ENCODE measurements at regions not wholly inside any gene's neighbourhood (a gene's known extent, or its start where the extent isn't known, plus 50 kb on each side); places are given as distances from the start of the nearest gene placed in this dataset.

DNA sequence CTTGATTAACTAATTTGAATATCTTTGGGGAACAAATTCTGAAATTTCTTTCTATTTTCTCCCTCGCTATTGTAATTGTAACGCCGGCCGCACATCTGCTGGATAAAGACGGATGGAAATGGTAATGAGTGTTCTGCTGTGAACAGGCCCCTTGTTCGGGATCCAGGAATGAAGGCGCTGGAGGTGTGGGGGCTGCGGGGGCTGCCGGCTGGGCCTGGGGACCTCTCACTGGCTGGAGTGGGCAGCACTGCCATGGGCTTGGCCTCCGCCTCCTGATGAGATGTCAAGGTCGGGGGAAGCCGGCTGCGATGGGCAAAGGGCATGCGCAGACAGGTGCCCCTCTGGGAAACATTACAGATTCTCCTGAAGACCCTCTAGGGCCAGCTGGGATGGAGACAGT, 175.4 kb downstream of the PHETA1 start:
- no peak for DNase-seq

DNA sequence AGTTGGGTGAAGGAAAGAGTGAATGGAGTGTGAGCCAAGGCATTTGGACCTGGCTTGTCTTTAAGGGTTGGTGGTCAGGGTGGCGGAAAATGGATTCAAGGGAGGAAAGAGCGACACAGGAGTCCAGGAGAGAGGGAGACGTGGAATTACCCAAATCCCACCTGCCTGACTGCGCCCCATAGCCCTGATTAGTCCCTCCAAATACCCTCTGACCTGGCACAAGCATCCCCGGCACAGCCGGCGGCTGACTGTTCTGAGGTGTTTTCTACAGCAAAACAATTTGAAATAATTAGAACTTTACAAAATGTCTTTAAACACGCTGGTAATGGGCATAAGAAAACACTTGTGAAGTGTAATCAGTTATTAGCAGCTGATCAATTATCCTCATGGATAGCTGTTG, 175.8 kb downstream of the PHETA1 start:
- no peak for DNase-seq

DNA sequence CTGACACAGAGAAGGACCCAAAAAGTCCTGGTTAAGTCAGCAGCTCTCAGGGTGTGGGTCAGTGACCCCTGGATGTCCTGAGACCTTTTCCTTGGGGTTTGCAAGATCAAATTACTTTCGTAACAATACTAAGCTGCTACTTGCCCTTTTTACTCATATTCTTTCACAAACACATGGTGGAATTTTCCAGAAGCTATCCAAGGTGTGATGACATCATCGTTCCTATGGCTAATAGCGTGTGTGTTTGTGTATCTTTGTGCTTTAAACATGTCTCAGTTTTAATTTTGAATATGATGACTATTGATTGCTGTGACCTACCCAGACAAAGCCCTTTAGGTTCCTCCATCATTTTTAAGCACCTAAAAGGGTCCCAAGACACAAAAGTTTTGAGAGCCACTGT, 176.2 kb downstream of the PHETA1 start:
- DNase-seq = no peak

DNA sequence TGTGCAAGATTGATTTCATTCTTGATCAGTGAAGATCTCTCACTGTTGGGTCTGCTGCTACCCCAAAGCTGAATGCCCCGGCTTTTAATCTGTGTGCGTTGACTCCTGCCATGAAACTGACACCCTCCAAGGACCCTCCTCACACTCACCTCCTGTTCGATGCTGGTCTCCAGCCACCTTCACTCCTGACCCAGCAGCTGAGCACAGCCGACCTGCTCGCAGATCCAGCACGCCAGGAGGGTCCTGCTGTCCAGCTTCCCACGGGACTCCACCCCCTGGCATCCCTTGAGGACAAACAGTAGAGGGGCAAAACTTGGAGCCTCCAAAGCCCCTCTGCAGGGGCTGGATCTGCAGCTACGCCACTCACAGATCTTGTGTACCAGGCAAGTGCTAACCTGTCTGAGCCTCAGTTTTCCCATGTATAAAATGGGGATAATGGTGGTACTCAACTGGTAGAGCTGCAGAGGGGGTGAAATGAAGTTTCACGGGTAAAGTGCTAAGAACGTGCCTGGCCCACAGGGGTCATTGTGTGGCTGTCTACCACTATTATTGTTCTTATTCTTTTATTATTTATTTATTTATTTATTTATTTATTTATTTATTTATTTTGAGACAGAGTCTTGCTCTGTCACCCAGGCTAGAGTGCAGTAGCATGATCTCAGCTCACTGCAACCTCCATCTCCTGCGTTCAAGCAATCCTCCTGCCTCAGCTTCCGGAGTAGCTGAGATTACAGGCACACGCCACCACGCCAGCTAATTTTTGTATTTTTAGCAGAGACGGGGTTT, 178.0 kb downstream of the PHETA1 start:
- DNase-seq = no peak

- DNase-seq = no peak
These were observed 179.1 kb downstream of the PHETA1 start for GRCh38 chr12:111189792-111190191.

DNA sequence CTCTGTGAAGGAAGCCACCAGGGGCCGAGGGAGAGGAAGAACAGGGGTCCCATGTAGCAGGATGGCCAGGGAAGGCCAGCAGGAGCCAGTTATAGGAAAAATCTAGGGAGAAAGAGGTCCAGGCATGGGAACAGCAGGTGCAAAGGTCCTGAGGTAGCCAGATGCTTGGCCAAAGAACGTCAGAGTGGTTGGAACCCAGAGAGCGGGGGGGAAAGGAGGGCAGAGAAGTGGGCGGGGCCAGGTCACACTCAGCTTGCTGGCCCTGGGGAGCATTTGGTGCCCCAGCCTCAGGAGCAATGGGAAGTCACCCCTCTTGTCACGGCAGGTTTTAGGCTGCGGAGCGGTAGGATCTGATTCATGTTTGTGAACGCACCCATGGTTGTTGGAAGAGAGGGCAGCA, 180.5 kb downstream of the PHETA1 start:
- DNase-seq = no peak

DNA sequence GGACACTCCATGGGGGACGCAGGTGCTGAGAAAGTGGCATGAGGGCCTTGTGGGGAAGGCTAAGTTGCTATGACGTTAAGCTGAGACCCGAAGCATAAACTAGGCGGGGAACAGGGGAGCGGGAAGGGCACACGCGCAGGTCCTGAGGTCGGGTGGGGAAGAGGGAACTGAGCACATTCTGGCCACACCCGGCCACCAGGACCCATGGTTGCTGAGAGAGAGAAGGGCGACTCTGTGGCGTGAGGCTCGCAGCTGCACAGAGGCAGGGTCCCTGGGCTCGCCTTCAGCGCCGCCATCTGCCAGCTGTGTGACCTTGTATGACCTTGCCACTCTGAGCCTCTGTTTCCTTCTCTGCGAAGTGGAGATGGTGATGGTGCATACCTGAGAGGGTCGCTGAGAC, 182.5 kb downstream of the PHETA1 start:
- no peak for DNase-seq

- no peak for DNase-seq
These were observed 183.0 kb downstream of the PHETA1 start for GRCh38 chr12:111185889-111186227.

- no peak for DNase-seq
These were observed 183.5 kb downstream of the PHETA1 start for GRCh38 chr12:111185206-111185888.

DNA sequence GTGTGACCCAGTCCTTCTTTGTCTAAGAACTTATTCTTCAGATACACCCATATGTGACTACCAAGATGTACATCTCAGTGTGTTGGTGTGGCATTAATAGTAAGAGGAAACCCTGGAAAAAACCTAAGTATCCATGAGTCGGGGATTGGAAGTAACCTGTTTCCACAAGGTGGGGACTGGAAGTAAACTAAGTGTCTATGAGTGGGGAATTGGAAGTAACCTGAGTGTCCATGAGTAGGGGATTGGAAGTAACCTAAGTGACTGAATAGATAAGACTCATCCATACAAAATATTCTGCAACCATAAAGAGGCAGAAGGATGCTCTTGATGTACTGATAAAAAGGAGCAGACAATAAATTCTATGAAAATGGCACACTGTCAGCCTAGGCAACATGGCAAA, 184.7 kb downstream of the PHETA1 start:
- DNase-seq = no peak

DNA sequence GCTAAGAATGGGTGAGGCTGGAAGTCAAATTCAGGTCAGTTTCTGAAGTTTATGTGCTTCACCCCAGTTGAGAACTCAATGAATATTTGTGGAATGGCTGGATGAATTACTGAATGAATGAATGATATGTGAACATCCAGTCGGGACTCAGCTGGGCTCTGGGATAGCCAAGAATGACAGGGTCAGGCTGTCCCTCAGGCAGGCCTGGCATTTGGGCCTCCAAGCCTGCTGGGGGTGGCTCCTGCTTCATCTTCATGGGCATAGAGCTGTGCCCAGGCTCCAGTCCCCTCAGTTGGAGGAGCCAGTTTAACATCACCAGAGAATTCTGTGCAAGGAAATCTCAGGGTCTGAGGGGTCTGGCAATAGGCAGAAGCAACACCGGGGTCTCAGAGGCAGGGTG, 185.8 kb downstream of the PHETA1 start:
- no peak for DNase-seq

- DNase-seq = no peak
These were observed 186.5 kb downstream of the PHETA1 start for GRCh38 chr12:111182382-111182781.

DNA sequence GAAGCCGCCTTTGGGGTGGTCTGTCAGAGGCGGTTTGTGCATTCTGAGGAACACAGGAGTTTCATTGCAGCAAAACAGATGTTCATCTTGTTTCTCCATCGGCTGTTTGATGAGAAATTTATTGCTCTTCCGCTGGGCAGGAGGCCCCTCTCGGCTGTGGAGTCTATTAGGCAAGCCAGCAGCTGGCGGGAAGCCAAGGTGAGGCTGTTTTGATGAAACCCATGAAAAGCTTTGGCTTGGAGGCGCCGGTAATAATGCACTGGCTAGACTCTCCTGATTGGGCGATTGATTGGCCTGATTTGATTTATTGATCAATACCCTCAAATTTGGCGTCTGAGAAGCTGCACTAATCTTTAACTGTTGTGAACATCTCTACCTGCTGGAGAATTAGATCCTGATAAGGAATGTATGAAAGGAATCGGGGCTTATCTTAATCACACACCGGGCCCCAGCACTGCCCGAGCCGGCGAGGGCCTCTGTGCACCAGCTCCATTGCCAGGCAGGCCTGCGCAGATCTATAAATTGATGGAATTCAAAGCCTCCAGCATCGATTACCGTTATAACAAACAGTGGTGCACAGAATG, 187.7 kb downstream of the PHETA1 start:
- DNase-seq = peak; percentile 52

- DNase-seq = no peak
These were observed 188.3 kb downstream of the PHETA1 start for GRCh38 chr12:111180426-111181142.

- DNase-seq = no peak
These were observed 190.5 kb downstream of the PHETA1 start for GRCh38 chr12:111178181-111179081.

DNA sequence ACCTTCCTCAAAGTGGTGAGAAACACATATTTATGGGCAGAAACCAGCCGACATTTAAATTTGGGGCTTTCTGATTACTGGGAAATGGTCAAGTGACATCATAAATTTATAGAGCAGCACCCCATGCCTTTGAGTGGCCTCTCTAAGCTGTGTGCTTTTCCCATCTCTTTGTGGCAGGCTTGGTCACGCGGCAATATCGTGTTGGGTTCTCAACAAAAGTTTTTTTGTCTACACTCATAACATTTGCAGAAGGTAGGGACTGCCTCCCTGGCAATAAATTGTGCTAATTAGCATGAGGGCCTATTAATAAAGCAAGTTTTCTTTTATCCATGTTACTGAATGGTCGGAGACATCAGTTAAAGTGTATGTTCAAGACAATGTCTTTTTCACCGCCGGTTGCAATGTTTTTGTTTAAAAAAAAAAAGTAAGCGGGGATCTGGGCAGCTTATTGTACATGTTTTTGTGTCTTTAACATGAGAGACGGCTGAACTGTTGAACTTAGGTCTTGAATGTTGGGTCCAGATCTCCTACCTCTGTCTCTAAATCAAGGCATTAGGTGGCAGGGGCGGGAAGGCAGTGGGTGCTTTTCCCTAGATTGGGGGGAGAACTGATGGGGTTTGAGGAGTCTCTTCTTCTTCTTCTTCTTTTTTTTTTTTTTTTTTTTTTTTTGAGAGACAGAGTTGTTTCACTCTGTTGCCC, 193.3 kb downstream of the PHETA1 start:
- no peak for DNase-seq

DNA sequence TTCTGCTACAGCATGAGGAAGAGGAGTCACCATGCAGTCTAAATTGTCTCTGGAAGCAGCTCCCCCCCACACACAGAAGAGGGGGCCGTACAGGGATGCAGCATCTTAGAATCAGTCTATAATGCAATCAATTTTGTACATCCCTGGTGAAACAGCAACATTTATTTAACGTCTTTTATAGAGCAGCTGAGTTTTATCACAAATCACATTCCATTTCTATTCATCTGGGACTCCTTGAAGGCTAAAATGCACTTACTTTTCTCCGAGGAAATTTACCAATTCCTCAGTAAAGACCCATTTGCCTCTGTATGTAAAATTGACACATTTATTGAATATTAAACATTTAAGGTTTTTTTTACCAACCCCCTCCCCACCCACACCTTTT, 193.9 kb downstream of the PHETA1 start:
- no peak for DNase-seq

- no peak for DNase-seq
These were observed 194.5 kb downstream of the PHETA1 start for GRCh38 chr12:111174251-111174960.

DNA sequence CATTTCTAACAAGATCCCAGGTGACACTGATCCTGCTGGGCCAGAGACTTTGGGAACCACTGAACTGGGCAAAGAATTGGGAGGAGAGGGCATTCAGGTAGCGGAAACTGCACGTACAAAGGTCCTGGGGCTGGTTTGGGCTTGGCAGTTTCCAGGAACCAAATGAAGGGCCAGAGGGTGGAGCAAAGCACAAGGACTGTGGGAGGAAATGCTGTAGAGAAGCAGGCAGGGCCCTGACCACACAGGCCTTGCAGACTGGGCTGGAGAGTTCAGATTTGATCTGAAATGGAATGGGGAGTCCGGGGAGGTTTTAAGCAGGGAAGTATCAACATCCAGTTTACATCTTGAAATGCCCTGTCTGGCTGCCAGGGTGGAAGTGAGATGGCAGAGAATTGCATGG, 195.1 kb downstream of the PHETA1 start:
- no peak for DNase-seq

DNA sequence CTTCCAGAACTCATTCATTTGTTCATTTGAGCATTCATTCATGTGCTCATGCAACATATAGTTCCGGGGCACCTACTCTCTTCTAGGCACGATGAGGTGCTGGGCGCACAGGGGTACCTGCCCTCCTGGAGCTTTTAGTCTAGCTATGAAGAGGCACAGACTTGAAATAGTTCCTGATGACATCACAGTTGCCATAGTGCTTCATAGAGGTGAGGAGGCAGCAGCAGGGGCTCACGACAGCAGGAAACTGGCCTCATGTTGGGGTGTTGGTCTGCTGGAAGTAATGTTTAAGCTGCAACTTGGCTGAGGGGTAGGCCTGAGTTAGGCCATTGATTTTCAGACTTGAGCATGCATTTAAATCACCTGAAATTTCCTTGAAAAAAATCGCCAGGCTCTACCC, 195.5 kb downstream of the PHETA1 start:
- no peak for DNase-seq

DNA sequence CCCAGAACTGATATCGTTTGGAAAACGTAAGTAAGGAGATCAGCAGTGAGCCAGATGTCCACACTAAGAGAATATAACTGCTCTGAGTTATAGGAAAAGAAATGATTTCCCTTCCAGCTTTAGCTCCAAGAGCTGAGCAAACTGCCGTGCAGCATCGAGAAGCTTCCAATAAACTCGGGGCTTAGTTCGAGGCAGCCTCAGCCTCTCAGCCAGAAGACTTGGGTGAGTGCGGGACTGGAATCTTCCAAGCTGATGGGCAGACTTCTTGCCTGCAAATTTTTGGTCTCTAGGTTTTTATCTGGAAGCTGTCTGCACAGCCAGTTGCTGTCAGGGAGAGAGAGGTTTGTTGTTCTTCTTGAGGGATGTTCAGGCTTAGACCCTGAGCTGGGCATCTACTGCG, 196.1 kb downstream of the PHETA1 start:
- DNase-seq = no peak

All from NCI-H1092 (cell line).